ENCODE measurements at regions not wholly inside any gene's neighbourhood (a gene's known extent, or its start where the extent isn't known, plus 50 kb on each side); places are given as distances from the start of the nearest gene placed in this dataset.

- Histone ChIP-seq H3K27ac (ENCODE audit: control insufficient read depth, insufficient read depth) (no peak overlapping the region), H3K27me3 (replicated peaks in 1 of 2; ENCODE audit: control insufficient read depth in 2 of 2, insufficient read depth in 2 of 2, low read length in 1 of 2) (no peaks in the 10 kb centered on the region), H3K36me3 (ENCODE audit: control insufficient read depth in 2 of 2, insufficient read depth in 2 of 2, low read length in 1 of 2) (no peaks in the 10 kb centered on the region), H3K9ac (ENCODE audit: control insufficient read depth, insufficient read depth, low read length) (no peak overlapping the region), H3K4me1 (ENCODE audit: control insufficient read depth, insufficient read depth, low read length) (no peaks in the 10 kb centered on the region), H3K4me2 (ENCODE audit: control insufficient read depth, insufficient read depth) (no peak overlapping the region), H2AFZ (ENCODE audit: control insufficient read depth, low read depth, low read length) (no peak overlapping the region), H3K79me2 (ENCODE audit: control insufficient read depth, insufficient read depth, low read length) (no peaks in the 10 kb centered on the region), H4K20me1 (ENCODE audit: control insufficient read depth, insufficient read depth) (no peaks in the 10 kb centered on the region), H3K4me3 (no peak overlapping the region), H3K9me3 (replicated peaks; ENCODE audit: control insufficient read depth, insufficient read depth, low read length) (no peaks in the 10 kb centered on the region)
- 0% methylated on average over 2 of the region's 2 CpGs for WGBS (ENCODE audit: insufficient coverage, insufficient replicate concordance, low lambda C conversion rate, missing lambda C conversion rate)
- ChIA-PET RAD21 (ENCODE audit: unreplicated experiment) (no interaction called here), POLR2A (no interaction called here), SMC1A (ENCODE audit: uncharacterized antibody, unreplicated experiment) (interaction anchor here (0.6 kb wide), 1 partner anchor 152 kb away, joined by 3 read pairs; no protein-coding TSS in a partner anchor), CTCF (no interaction called here)
- no peak for ATAC-seq
- TF ChIP-seq PRDM15 (CRISPR knock-in tag; IDR thresholded peaks at IDR 0.05) (no peak), IRF4 (IDR thresholded peaks at IDR 0.05; ENCODE audit: low read depth, low read length) (no peak), JUNB (IDR thresholded peaks at IDR 0.05) (no peak), RBBP5 (conservative IDR thresholded peaks at IDR 0.05) (no peak), HSF1 (IDR thresholded peaks at IDR 0.05; ENCODE audit: low read depth, low read length) (no peak), POU2F2 (IDR thresholded peaks at IDR 0.05; ENCODE audit: borderline replicate concordance, low read depth, low read length) (no peak), EZH2 (IDR thresholded peaks at IDR 0.05; ENCODE audit: borderline replicate concordance, control insufficient read depth, low read depth, low read length) (no peak), SRF (IDR thresholded peaks at IDR 0.05; ENCODE audit: low read depth in 2 of 2, low read length in 2 of 2) (no peak), SP1 (IDR thresholded peaks at IDR 0.05; ENCODE audit: low read depth, low read length) (no peak), MEF2B (IDR thresholded peaks at IDR 0.05; ENCODE audit: partially characterized antibody, poor library complexity, severe bottlenecking) (no peak), KDM1A (IDR thresholded peaks at IDR 0.05; ENCODE audit: borderline replicate concordance) (no peak), CBX5 (IDR thresholded peaks at IDR 0.05; ENCODE audit: low read depth) (no peak), SUPT20H (IDR thresholded peaks at IDR 0.05; ENCODE audit: borderline replicate concordance, control insufficient read depth, low read depth, low read length) (no peak), MLLT1 (IDR thresholded peaks at IDR 0.05) (no peak), IRF5 (IDR thresholded peaks at IDR 0.05; ENCODE audit: borderline replicate concordance) (no peak), IKZF2 (IDR thresholded peaks at IDR 0.05) (no peak), EP300 (IDR thresholded peaks at IDR 0.05; ENCODE audit: borderline replicate concordance in 1 of 2, control insufficient read depth in 1 of 2, low read depth in 2 of 2, low read length in 2 of 2) (no peak), HCFC1 (IDR thresholded peaks at IDR 0.05; ENCODE audit: low read length) (no peak)
- DNase-seq (ENCODE audit: low read depth, low spot score): no peak
- BruUV-seq (replicated peaks): no TSS peak
- in situ Hi-C loops (cut with MboI) (no loop called here), intact Hi-C loops (cut with micrococcal nuclease; ENCODE audit: unreplicated experiment) (no loop called here)
- no peak for FAIRE-seq
Measured at GRCh38 chr9:80649496-80649895, 1039.9 kb downstream of the TLE1 start.

All from GM12878 (cell line).